Body of pancreas (tissue), 4 donors: ENCODE measurements at regions not wholly inside any gene's neighbourhood (a gene's known extent, or its start where the extent isn't known, plus 50 kb on each side); places are given as distances from the start of the nearest gene placed in this dataset.

Source experiments
- POLR2A ChIP-seq, 3 donors: fragments of 450-650 bp; IDR thresholded peaks; one replicate each; pipeline ENCODE4 v1.6.1; 2016; ENCODE audit warnings: antibody characterized with exemption in 3 of 3, mild to moderate bottlenecking in 2 of 3
- TF ChIP-seq, protein P1 (sequence below), 7 experiments: fragments of 450-650 bp in 4 of 7; fragments of 200-600 bp in 3 of 7; sonication (generic) in 3 of 7; IDR thresholded peaks; one replicate each; pipeline ENCODE4 v1.5.1; 2016 to 2019; ENCODE audit warnings: antibody characterized with exemption in 7 of 7

DNA sequence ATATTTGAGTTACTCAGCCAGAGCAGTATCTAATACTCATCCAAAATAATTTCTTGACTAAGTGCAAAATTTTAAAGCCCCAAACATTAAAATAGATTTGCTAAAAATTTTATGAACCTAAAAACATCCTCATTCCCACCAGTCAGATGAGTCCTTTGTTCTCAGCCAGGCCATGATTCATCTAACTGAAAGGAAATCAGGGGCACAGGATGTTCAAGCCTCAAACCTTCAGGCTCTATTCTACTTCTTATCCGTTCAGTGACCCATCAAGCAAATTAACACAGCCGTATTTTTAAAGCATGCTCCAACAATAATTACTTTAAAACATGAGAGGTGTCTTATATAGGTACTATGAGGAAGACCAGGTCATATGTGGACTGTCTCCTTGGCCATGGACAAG, 176.5 kb upstream of the MON1B start:
- TF ChIP-seq, protein P1, sequence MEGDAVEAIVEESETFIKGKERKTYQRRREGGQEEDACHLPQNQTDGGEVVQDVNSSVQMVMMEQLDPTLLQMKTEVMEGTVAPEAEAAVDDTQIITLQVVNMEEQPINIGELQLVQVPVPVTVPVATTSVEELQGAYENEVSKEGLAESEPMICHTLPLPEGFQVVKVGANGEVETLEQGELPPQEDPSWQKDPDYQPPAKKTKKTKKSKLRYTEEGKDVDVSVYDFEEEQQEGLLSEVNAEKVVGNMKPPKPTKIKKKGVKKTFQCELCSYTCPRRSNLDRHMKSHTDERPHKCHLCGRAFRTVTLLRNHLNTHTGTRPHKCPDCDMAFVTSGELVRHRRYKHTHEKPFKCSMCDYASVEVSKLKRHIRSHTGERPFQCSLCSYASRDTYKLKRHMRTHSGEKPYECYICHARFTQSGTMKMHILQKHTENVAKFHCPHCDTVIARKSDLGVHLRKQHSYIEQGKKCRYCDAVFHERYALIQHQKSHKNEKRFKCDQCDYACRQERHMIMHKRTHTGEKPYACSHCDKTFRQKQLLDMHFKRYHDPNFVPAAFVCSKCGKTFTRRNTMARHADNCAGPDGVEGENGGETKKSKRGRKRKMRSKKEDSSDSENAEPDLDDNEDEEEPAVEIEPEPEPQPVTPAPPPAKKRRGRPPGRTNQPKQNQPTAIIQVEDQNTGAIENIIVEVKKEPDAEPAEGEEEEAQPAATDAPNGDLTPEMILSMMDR (IDR thresholded peaks at IDR 0.05), result no peak
- no peak for TF ChIP-seq POLR2A (IDR thresholded peaks at IDR 0.05)
